K562 (cell line): ENCODE measurements at regions not wholly inside any gene's neighbourhood (a gene's known extent, or its start where the extent isn't known, plus 50 kb on each side); places are given as distances from the start of the nearest gene placed in this dataset.

Experiments
- ATAC-seq: fragments of 200-7000 bp; cut with Tn5 transposase; 3 replicates; pipeline ENCODE4 v1.9.1; 2020; ENCODE audit warnings: moderate library complexity
- BruUV-seq: library from RNA; stranded (reverse); fragments of 400-500 nt; replicated peaks from 2 replicates; lab custom pipeline; 2021; lab: Mats Ljungman, UMichigan
- CTCF ChIA-PET: fragments of 300-600 bp; formaldehyde crosslinking; extraction: SDS; loops from one replicate; lab custom pipeline; 2021; ENCODE audit warnings: low intra/inter-chr PET ratio; lab: Yijun Ruan, JAX
- POLR2A ChIA-PET: fragments of 300-600, 350-650 bp; sonication (Branson Sonifier 250); formaldehyde crosslinking; extraction: SDS; loops from one replicate; lab custom pipeline; 2021; ENCODE audit warnings: antibody characterized with exemption, inconsistent platforms; lab: Yijun Ruan, JAX
- DNase-seq, 4 experiments: peaks; one replicate each; pipeline versions ENCODE4 v3.0.0 to v3.0.0-alpha.2; 2011 to 2018; ENCODE audit warnings: low spot score in 3 of 4, mixed read lengths in 3 of 4; ENCODE audit errors: extremely low read depth in 1 of 4
- FAIRE-seq: peaks from 2 replicates; lab custom pipeline; 2011; peaks lifted over from hg19 to GRCh38; lab: Jason Lieb, UNC
- H2AFZ ChIP-seq: 2 replicates; pipeline ENCODE4 v1.6.0; 2011; ENCODE audit warnings: low read depth, low read length, control low read depth, inconsistent platforms
- H3K27ac ChIP-seq: fragments of 200-600 bp; 3 replicates; pipeline ENCODE4 v1.8.0; 2011; ENCODE audit warnings: low read depth, mild to moderate bottlenecking, control low read depth, inconsistent platforms, low read length, moderate library complexity, mixed read lengths; ENCODE audit errors: extremely low read depth
- H3K27me3 ChIP-seq, 2 experiments: fragments of 300-600 bp in 1 of 2; 2 replicates in 1 of 2; 3 replicates in 1 of 2; pipeline versions ENCODE4 v1.6.0 to v1.8.0; 2011; ENCODE audit warnings: inconsistent platforms in 2 of 2, low read length in 2 of 2, mild to moderate bottlenecking in 1 of 2, mixed read lengths in 1 of 2, moderate library complexity in 1 of 2; ENCODE audit not compliant: control insufficient read depth in 2 of 2, insufficient read depth in 2 of 2
- H3K36me3 ChIP-seq: fragments of 300-600 bp; 3 replicates; pipeline ENCODE4 v1.8.0; 2011; ENCODE audit warnings: mild to moderate bottlenecking, low read length, inconsistent platforms; ENCODE audit not compliant: control insufficient read depth, insufficient read depth
- H3K4me1 ChIP-seq, 2 experiments: fragments of 200-600 bp in 1 of 2; replicated peaks in 1 of 2; 2 replicates in 1 of 2; 3 replicates in 1 of 2; pipeline versions ENCODE4 v1.5.1 to v1.8.0; 2011; ENCODE audit warnings: inconsistent platforms in 2 of 2, low read length in 2 of 2, mild to moderate bottlenecking in 1 of 2, mixed read lengths in 1 of 2, moderate library complexity in 1 of 2; ENCODE audit not compliant: control insufficient read depth in 2 of 2, insufficient read depth in 2 of 2
- H3K4me2 ChIP-seq: 2 replicates; pipeline ENCODE4 v1.6.1; 2011; ENCODE audit warnings: low read length, control low read depth, inconsistent platforms, mixed read lengths; ENCODE audit not compliant: insufficient read depth
- H3K4me3 ChIP-seq: fragments of 200-600 bp; sonication (generic), shearing (Covaris generic); 2 replicates; pipeline ENCODE4 v1.5.1; 2016; ENCODE audit warnings: control low read depth, inconsistent platforms
- H3K79me2 ChIP-seq: fragments of 200-600 bp; 3 replicates; pipeline ENCODE4 v1.8.0; 2011; ENCODE audit warnings: low read length, inconsistent platforms; ENCODE audit not compliant: control insufficient read depth, insufficient read depth
- H3K9ac ChIP-seq, 2 experiments: 2 replicates each; pipeline versions ENCODE4 v1.6.0 to v1.6.1; 2011; ENCODE audit warnings: low read depth in 2 of 2, low read length in 2 of 2, control low read depth in 1 of 2, inconsistent platforms in 1 of 2, mild to moderate bottlenecking in 1 of 2, mixed read lengths in 1 of 2; ENCODE audit not compliant: insufficient read depth in 1 of 2
- H3K9me1 ChIP-seq: one replicate; pipeline ENCODE4 v1.6.0; 2011; ENCODE audit warnings: inconsistent platforms, mild to moderate bottlenecking, low read length, moderate library complexity; ENCODE audit not compliant: control insufficient read depth, insufficient read depth
- H3K9me3 ChIP-seq: replicated peaks from 2 replicates; pipeline ENCODE4 v1.5.1; 2011; ENCODE audit warnings: low read depth, low read length, inconsistent platforms; ENCODE audit not compliant: control insufficient read depth, insufficient read depth
- H4K20me1 ChIP-seq: replicated peaks from 2 replicates; pipeline ENCODE4 v1.6.1; 2011; ENCODE audit warnings: low read length, inconsistent platforms, mixed read lengths; ENCODE audit not compliant: control insufficient read depth, insufficient read depth
- BRF2 ChIP-seq: IDR thresholded peaks from 3 replicates; pipeline ENCODE4 v1.6.1; 2011; ENCODE audit warnings: borderline replicate concordance, mild to moderate bottlenecking; ENCODE audit not compliant: insufficient read length, insufficient read depth
- DEAF1 ChIP-seq: fragments of 450-650 bp; formaldehyde crosslinking; IDR thresholded peaks from 2 replicates; pipeline ENCODE4 v1.4.0; 2020; ENCODE audit warnings: mild to moderate bottlenecking, moderate library complexity
- FOXJ3 ChIP-seq: sonication (generic); formaldehyde crosslinking; IDR thresholded peaks from 2 replicates; pipeline ENCODE4 v1.4.0; 2020; ENCODE audit warnings: mild to moderate bottlenecking, missing genetic modification reagents
- RBFOX2 ChIP-seq: fragments of 200-400 bp; formaldehyde crosslinking; IDR thresholded peaks from 2 replicates; pipeline ENCODE4 v1.6.1; 2017; ENCODE audit warnings: low read depth, mild to moderate bottlenecking, low read length, moderate library complexity
- REST ChIP-seq, 2 experiments: fragments of 450-650 bp; formaldehyde crosslinking in 1 of 2; IDR thresholded peaks; 2 replicates each; pipeline versions ENCODE4 v1.4.0 to v1.6.1; 2014 to 2020; ENCODE audit warnings: mild to moderate bottlenecking in 2 of 2, borderline replicate concordance in 1 of 2, low read depth in 1 of 2
- SAP30 ChIP-seq: fragments of 200-600 bp; sonication (generic); IDR thresholded peaks from 2 replicates; pipeline ENCODE4 v1.6.1; 2012; ENCODE audit warnings: borderline replicate concordance, low read depth, mild to moderate bottlenecking, moderate library complexity, low read length, control low read depth, inconsistent platforms; ENCODE audit not compliant: insufficient read depth, poor library complexity, severe bottlenecking
- SLC30A9 ChIP-seq: fragments of 250-450 bp; sonication (Bioruptor Pico); IDR thresholded peaks from 2 replicates; pipeline ENCODE4 v1.8.0; 2022; ENCODE audit warnings: mild to moderate bottlenecking, moderate library complexity
- SRF ChIP-seq, 2 experiments: fragments of 250-450, 450-650 bp in 1 of 2; sonication (Bioruptor Pico) in 1 of 2; sonication (generic) in 1 of 2; formaldehyde crosslinking; IDR thresholded peaks; 2 replicates each; pipeline versions ENCODE4 v1.5.0 to v1.5.1; 2020 to 2022; ENCODE audit warnings: mild to moderate bottlenecking in 1 of 2, missing genetic modification reagents in 1 of 2
- THAP7 ChIP-seq: fragments of 250-450 bp; sonication (Bioruptor Pico); IDR thresholded peaks from 2 replicates; pipeline ENCODE4 v1.5.0; 2021
- WGBS: fragments of 100-300 bp; shearing (Covaris generic); methylation state at CpG from one replicate; pipeline ENCODE4 v1.1.6; 2016; ENCODE audit warnings: low coverage, mixed read lengths; ENCODE audit not compliant: insufficient coverage; ENCODE audit errors: missing lambda C conversion rate; 5-methylcytosine and 5-hydroxymethylcytosine counted together
- in situ Hi-C: fragments of 300-500 bp; cut with MboI; formaldehyde crosslinking; loops from 4 replicates; pipeline ENCODE4 v1.15.0; 2018; ENCODE audit warnings: inconsistent platforms, mixed read lengths
- intact Hi-C: fragments of 100-400 bp; cut with micrococcal nuclease; formaldehyde crosslinking; loops from 2 replicates; pipeline ENCODE4 v1.14.2; 2022

- Histone ChIP-seq H2AFZ (no peak overlapping the region), H3K79me2 (no peaks in the 10 kb centered on the region), H3K36me3 (no peaks in the 10 kb centered on the region), H3K27me3 (no peaks in the 10 kb centered on the region), H3K4me2 (no peak overlapping the region), H3K9ac (no peak overlapping the region), H3K9me3 (no peaks in the 10 kb centered on the region), H3K27ac (no peak overlapping the region), H3K4me3 (no peak overlapping the region), H3K9me1 (no peaks in the 10 kb centered on the region), H3K4me1 (no peaks in the 10 kb centered on the region), H4K20me1 (no peaks in the 10 kb centered on the region)
- 0% methylated on average over 3 of the region's 3 CpGs for WGBS
- ChIA-PET POLR2A (no interaction called here), CTCF (no interaction called here)
- BruUV-seq: no TSS peak
- ATAC-seq (no peak), DNase-seq (no peak), FAIRE-seq (no peak)
- in situ Hi-C loops: loop anchor here (25.0 kb wide), 1 partner anchor 855 kb away; no protein-coding TSS in a partner anchor
- intact Hi-C loops: no loop called here
- TF ChIP-seq SRF (CRISPR knock-in tag; IDR thresholded peaks at IDR 0.05) (no peak), THAP7 (CRISPR knock-in tag) (no peak), DEAF1 (CRISPR knock-in tag) (no peak), REST (IDR thresholded peaks at IDR 0.05; ENCODE audit: borderline replicate concordance) (no peak), REST (CRISPR knock-in tag; IDR thresholded peaks at IDR 0.05; ENCODE audit: low read depth) (no peak), FOXJ3 (no peak), RBFOX2 (no peak), SAP30 (no peak), SLC30A9 (CRISPR knock-in tag) (no peak), BRF2 (no peak)
These were observed 812.9 kb upstream of the ACVR2A start for GRCh38 chr2:147031897-147032296.
